ENCODE measurements at regions not wholly inside any gene's neighbourhood (a gene's known extent, or its start where the extent isn't known, plus 50 kb on each side); places are given as distances from the start of the nearest gene placed in this dataset.
A peak's percentile ranks its signal among the peaks of the same experiment; 100 is the strongest.
"Not testable (repeated sequence)": the region's sequence is repeated elsewhere in the genome, so short reads cannot be mapped to it uniquely, and the experiment has no call there.

- DNase-seq: no peak
Observed at GRCh38 chr14:87286826-87287225, 706.2 kb downstream of the GALC start.

GRCh38 chr14:87286191-87286590, 706.8 kb downstream of the GALC start:
- DNase-seq: no peak

GRCh38 chr14:87285506-87285905, 707.5 kb downstream of the GALC start:
- DNase-seq: no peak

DNA sequence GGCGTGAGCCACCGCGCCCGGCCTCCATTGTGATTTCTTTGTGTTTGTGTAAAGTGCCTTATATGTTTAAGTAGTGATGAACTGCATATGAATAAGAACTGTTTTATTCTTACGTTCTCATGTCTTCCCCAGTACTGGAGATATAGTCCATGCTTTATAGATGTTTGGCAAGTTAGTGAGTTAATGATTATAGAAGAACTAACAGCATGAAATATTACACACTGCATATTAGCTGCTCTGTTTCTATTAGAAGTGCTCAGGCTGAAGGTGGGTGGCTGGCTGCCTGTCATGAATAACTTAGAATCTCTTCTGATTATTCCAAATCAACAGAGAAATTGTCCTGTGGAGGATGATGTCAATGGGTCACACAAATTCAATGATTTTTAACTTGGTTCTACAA, 709.4 kb downstream of the GALC start:
- no peak for DNase-seq

GRCh38 chr14:87282266-87282665, 710.7 kb downstream of the GALC start:
- no peak for DNase-seq

DNA sequence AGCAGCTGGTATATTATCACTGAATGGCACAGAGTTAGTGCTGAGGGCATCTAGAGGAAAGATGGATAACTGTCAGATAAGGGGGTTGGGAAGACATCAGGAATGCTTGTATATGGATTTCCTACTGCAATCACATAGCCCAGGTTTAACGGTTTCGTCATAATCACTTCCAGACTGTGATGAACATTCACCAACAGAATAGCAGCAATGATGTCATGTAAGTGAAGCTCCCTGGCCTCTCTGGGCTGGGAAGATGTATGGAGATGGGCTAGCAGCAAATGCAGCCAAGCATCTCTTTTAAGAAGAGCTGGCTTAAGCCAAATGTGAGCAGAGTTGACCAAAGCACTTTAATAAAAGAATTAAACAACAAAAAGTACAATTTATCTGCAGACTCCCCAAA, 714.6 kb downstream of the GALC start:
- DNase-seq: peak; percentile 3

DNA sequence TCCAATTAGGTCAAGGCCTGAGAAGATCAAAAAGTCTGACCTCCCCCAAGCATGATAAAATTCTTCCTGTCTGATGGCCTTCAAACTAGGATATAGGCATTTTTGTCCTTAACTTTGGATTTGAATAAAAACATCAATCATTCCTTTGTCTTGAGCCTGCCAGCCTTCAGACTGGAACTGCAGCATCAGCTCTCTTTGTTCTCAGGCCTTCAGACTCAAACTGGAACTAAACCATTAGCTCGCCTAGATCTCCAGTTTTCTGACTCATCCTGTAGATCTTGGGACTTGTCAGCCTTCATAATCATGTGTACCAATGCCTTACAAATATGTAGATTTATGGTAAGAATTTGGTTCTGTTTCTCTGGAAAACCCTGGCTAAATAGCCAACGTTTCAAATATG, 721.7 kb downstream of the GALC start:
- DNase-seq: no peak

- no peak for DNase-seq
Observed at GRCh38 chr14:87268997-87269396, 724.0 kb downstream of the GALC start.

- no peak for DNase-seq
Observed at GRCh38 chr14:87264796-87265195, 728.2 kb downstream of the GALC start.

DNA sequence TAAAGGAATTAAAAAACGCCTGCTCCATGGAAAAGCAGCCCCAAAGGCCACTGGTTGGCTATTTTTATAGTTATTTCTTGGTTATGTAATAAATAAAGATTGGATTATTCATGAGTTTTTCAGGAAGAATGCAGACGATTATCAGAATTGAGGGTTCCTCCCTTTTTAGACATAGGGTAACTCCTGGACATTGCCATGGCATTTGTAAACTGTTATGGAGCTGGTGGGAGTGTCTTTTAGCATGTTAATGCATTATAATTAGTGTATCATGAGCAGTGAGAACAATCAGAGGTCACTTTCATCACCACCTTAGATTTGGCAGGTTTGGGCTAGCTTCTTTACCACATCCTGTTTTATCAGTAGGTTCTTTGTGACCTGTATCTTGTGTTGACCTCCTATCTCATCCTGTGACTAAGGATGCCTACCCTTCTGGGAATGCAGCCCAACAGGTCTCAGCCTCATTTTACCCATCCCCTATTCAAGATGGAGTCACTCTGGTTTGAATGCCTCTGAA, 728.7 kb downstream of the GALC start:
- DNase-seq: no peak

DNA sequence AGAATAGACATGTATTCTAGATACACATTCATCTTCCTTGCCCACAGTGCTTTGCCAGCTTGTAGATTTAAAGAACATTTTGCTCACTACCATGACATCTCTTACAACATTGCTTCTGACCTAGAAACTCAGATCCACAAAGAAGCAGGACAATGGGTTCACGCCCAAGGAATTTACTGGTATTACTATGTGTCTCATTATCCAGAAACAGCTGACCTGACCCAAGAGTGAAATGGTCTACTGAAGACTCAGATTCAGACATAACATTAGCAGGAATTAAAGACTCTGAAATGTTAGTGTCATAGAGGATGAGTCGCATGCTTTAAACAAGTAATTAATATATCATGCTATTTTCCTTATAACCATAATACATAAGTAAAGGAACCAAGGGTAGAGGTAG, 731.4 kb downstream of the GALC start:
- no peak for DNase-seq

DNA sequence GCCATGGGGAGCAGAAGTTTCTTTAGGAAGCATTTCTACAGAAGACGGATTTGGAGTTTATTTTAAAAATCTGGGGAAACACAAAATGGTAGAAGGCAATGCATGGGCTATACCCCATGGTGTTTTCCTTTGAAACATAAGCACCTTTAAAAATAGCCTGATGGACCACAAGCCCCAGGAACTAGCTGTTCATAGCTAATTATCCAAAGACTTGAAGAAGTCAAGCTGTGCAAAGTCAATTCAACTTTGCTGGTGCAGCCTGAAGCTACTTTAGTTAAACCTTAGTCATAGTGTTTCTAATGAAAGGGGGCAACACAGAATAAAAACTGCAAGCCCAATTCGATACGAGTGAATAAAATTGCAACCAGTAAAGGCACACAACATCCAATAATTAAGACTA, 732.5 kb downstream of the GALC start:
- DNase-seq: no peak

GRCh38 chr14:87257421-87257820, 735.6 kb downstream of the GALC start:
- no peak for DNase-seq

DNA sequence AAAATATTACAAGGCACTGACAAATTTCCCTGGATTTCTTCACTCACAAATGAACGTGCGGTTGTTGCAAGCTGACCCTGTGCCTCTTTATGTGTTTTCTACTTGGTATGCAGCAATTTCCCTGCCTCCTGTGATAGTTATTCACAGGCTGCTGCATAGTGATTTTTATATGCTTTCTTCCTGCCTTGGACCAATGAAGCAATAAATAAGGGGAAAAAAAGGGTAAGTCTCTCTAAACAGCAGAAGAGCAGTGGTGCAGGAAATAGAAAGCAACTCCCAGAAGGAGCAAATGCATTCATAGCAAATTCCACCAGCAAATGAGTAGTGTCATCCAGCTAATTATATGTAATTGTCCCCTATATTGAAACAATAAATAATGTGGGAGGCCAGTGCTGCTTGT, 737.9 kb downstream of the GALC start:
- no peak for DNase-seq

DNA sequence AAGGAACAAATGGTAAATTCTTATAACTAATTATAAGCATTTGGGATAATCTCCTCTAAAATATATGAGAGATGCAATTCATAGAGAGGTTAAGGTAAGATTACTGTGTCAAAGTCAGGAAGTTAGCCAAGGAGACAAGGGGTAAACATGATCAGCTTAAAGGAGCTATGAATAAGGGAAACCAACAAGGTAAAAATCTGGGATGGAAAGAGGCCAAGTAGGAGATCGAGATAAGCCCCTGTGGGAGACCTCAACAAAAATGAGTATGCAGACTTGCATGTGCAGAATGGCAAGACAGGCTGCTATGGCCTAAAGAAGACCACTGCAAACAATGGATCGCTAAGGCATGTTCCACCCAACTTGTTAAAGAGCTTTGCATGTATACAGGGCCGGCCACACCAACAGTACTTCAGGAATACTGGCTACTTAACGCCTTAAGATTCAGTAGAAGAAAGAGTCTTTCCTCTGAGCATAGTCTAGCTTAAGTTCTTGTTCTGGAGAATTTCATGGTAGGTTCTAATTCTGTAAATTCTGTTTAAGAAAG, 738.6 kb downstream of the GALC start:
- no peak for DNase-seq

GRCh38 chr14:87253791-87254190, 739.2 kb downstream of the GALC start:
- not testable (repeated sequence) for DNase-seq

DNA sequence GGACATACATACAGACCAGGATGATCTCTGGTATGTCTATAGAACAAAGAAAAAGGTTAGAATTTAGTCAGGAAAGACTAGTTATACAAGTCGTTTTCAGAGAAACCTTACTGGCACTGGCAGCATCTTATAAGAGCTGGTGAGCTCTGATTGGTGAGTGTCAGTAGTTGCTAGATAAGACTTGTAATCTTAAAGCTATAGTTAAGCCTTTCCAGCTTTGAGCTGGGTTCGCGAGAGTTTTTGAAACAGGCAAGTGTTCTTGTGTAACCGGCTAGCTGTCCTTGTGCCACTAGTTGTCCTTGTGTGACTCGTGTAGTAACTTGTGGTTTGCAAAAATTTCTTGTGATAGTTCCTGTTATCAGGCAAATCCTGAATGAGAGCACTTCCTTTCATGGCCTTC, 740.9 kb downstream of the GALC start:
- DNase-seq: no peak

- no peak for DNase-seq
Observed at GRCh38 chr14:87251011-87251410, 742.0 kb downstream of the GALC start.

DNA sequence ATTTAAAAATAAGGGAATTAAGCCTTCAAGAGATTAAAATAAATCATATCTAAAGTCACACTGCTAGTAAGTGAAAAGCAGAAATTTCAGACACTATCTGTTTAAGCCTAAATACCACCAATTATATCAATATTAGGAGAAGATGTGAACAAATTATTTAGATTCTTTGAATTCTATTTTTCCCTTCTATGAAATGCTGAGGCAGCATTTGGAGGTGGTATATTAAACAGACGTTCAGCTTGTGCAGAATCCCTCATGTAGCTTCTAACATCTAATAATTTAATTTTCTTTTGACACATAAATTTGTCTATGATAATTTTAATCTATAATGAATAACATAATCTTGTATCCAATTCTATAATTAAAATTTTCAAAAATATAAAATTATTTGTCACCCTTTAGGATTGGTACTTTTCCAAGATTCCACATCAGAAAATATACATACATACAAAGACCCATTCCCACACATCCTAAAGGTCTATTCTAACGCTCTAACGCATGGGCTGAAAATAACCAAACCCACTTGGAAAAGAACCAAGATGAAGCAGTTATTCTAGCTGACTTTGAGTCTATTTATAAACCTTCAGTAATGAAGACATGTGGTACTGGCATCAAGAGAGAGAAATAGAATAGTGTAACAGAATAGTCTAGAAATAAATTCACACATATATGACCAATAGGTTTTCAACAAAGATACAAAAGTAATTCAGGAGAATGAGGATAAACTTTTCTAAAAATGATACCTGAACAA, 751.8 kb downstream of the GALC start:
- DNase-seq: peak; percentile 3

DNA sequence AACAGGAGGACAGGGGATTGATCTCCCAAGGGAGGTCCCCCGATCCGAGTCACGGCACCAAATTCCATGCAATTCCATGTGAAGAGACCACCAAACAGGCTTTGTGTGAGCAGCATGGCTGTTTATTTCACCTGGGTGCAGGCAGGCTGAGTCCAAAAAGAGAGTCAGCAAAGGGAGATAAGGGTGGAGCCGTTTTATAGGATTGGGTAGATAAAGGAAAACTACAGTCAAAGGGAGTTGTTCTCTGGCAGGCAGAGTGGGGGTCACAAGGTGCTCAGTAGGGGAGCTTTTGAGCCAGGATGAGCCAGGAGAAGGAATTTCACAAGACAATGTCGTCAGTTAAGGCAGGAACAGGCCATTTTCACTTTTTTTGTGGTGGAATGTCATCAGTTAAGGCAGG, 752.7 kb downstream of the GALC start:
- not testable (repeated sequence) for DNase-seq

DNA sequence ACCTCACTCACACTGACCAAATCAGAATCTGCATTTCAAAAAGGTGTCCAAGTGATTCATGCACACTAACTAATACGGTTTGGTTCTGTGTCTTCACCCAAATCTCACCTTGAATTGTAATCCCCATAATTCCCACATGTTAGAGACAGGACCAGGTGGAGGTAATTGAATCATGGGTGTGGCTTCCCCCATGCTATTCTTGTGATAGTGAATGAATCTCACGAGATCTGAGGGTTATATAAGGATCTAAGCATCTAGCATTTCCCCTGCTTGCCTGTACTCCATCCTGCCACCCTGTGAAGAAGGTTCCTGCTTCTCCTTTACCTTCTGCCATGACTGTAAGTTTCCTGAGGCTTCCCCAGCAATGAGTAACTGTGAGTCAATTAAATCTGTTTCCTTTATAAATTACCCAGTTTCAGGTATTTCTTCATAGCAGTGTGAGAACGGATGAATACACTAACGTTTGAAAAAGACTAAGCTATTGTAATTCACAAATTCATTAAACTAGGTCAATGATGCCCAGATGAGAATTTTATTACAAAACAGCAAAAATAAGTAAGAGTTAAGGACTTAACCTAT, 759.1 kb downstream of the GALC start:
- DNase-seq: no peak

DNA sequence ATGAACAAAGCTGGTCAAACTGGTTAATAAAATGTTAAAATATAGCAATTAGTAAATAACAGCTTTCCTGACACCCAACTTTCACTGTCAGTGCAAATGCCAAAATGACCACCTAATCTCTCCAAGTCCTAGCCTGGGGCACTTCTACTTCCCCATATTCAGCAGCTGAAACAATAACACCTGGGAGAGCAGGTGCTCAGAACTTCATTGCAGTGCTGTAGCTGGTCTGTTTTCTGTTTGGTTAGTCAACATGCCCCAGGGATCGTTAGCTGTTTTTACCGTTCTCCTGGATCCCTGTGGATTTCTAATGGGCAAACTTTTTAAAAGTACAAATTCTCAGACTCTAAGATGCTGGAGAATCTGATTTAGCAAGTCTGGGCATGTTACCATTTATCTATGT, 759.7 kb downstream of the GALC start:
- DNase-seq: no peak

- peak; percentile 13 for DNase-seq
Observed at GRCh38 chr14:87231336-87232026, 761.5 kb downstream of the GALC start.

GRCh38 chr14:87230726-87231125, 762.3 kb downstream of the GALC start:
- DNase-seq: no peak

All from fibroblast of upper back skin (primary cell).